Neural cell (in vitro differentiated cells): ENCODE measurements at regions not wholly inside any gene's neighbourhood (a gene's known extent, or its start where the extent isn't known, plus 50 kb on each side); places are given as distances from the start of the nearest gene placed in this dataset.

Experiments
- H2AFZ ChIP-seq: fragments of 200-600, 300-800 bp; sonication (generic), shearing (Covaris generic); 2 replicates; pipeline ENCODE4 v1.6.0; 2014; ENCODE audit warnings: low read depth, mild to moderate bottlenecking, antibody characterized with exemption, low read length, moderate library complexity
- H3F3A ChIP-seq: fragments of 200-600 bp; shearing (Covaris generic); 2 replicates; pipeline ENCODE4 v1.6.1; 2016; ENCODE audit warnings: mild to moderate bottlenecking, moderate library complexity, mixed read lengths, antibody characterized with exemption, low read length; ENCODE audit not compliant: insufficient read depth, poor library complexity, severe bottlenecking
- H3K27ac ChIP-seq: fragments of 200-600, 300-800 bp; sonication (generic), shearing (Covaris generic); 2 replicates; pipeline ENCODE4 v1.5.1; 2014; ENCODE audit warnings: mild to moderate bottlenecking, low read length, moderate library complexity
- H3K27me3 ChIP-seq: fragments of 300-800, 200-600 bp; sonication (generic), shearing (Covaris generic); 2 replicates; pipeline ENCODE4 v1.6.0; 2014; ENCODE audit warnings: mild to moderate bottlenecking, low read depth, low read length, moderate library complexity; ENCODE audit not compliant: insufficient read depth
- H3K36me3 ChIP-seq: fragments of 300-800, 200-600 bp; sonication (generic), shearing (Covaris generic); 2 replicates; pipeline ENCODE4 v1.5.1; 2014; ENCODE audit warnings: mild to moderate bottlenecking, antibody characterized with exemption, low read length, moderate library complexity; ENCODE audit not compliant: insufficient read depth
- H3K4me2 ChIP-seq: fragments of 300-800, 200-600 bp; sonication (generic), shearing (Covaris generic); 2 replicates; pipeline ENCODE4 v1.6.0; 2014; ENCODE audit warnings: mild to moderate bottlenecking, low read length
- H3K4me3 ChIP-seq: fragments of 300-800, 200-600 bp; sonication (generic), shearing (Covaris generic); 2 replicates; pipeline ENCODE4 v1.5.1; 2014; ENCODE audit warnings: mild to moderate bottlenecking, low read length, moderate library complexity
- H3K79me2 ChIP-seq: fragments of 200-600 bp; shearing (Covaris generic); replicated peaks from 2 replicates; pipeline ENCODE4 v1.6.0; 2014; ENCODE audit warnings: mild to moderate bottlenecking, low read length, moderate library complexity; ENCODE audit not compliant: insufficient read depth
- H3K9ac ChIP-seq: fragments of 300-800, 200-600 bp; sonication (generic), shearing (Covaris generic); 2 replicates; pipeline ENCODE4 v1.6.1; 2016; ENCODE audit warnings: mild to moderate bottlenecking, low read length, mixed read lengths
- H3K9me2 ChIP-seq: fragments of 200-600 bp; shearing (Covaris generic); 2 replicates; pipeline ENCODE4 v1.6.1; 2016; ENCODE audit warnings: mild to moderate bottlenecking, low read length, mixed read lengths; ENCODE audit not compliant: insufficient read depth
- H3K9me3 ChIP-seq: fragments of 200-600, 300-800 bp; sonication (generic), shearing (Covaris generic); 2 replicates; pipeline ENCODE4 v1.6.1; 2016; ENCODE audit warnings: mild to moderate bottlenecking, mixed run types, low read length, moderate library complexity, mixed read lengths
- H4K20me1 ChIP-seq: fragments of 200-600 bp; shearing (Covaris generic); 2 replicates; pipeline ENCODE4 v1.6.1; 2016; ENCODE audit warnings: mild to moderate bottlenecking, mixed run types; ENCODE audit not compliant: insufficient read depth
- CTCF ChIP-seq: fragments of 450-650 bp; IDR thresholded peaks from 2 replicates; pipeline ENCODE4 v1.5.1; 2014; ENCODE audit warnings: antibody characterized with exemption, mild to moderate bottlenecking, moderate library complexity; ENCODE audit not compliant: poor library complexity, severe bottlenecking
- EP300 ChIP-seq: fragments of 450-650 bp; conservative IDR thresholded peaks from 2 replicates; pipeline ENCODE4 v1.6.1; 2014; ENCODE audit warnings: antibody characterized with exemption, mild to moderate bottlenecking, moderate library complexity; ENCODE audit not compliant: poor library complexity, severe bottlenecking
- EZH2 ChIP-seq: fragments of 200-600, 300-800 bp; shearing (Covaris generic), sonication (generic); IDR thresholded peaks from 2 replicates; pipeline ENCODE4 v1.6.1; 2014; ENCODE audit warnings: antibody characterized with exemption, low read length, borderline replicate concordance, mild to moderate bottlenecking; ENCODE audit not compliant: insufficient read depth, poor library complexity, severe bottlenecking
- MXI1 ChIP-seq: fragments of 450-650 bp; conservative IDR thresholded peaks from 2 replicates; pipeline ENCODE4 v1.6.1; 2014; ENCODE audit warnings: antibody characterized with exemption, mild to moderate bottlenecking; ENCODE audit not compliant: poor library complexity, severe bottlenecking
- POLR2AphosphoS5 ChIP-seq: IDR thresholded peaks from 2 replicates; pipeline ENCODE4 v1.6.1; 2012
- RAD21 ChIP-seq: fragments of 450-650 bp; conservative IDR thresholded peaks from 2 replicates; pipeline ENCODE4 v1.6.1; 2014; ENCODE audit warnings: antibody characterized with exemption, mild to moderate bottlenecking, moderate library complexity
- REST ChIP-seq: IDR thresholded peaks from 2 replicates; pipeline ENCODE4 v1.6.1; 2012; ENCODE audit warnings: borderline replicate concordance
- SMC3 ChIP-seq: fragments of 450-650 bp; conservative IDR thresholded peaks from 2 replicates; pipeline ENCODE4 v1.6.1; 2014; ENCODE audit warnings: antibody characterized with exemption, mild to moderate bottlenecking, moderate library complexity; ENCODE audit not compliant: poor library complexity
- TAF1 ChIP-seq: IDR thresholded peaks from 2 replicates; pipeline ENCODE4 v1.6.1; 2012; ENCODE audit warnings: low read depth

GRCh38 chr18:75739682-75740081 lies 312.2 kb upstream of the SMIM21 start:
- Histone ChIP-seq H3K4me2 (no peak overlapping the region), H3K4me3 (no peak overlapping the region), H3K27ac (no peak overlapping the region), H3K79me2 (no peaks in the 10 kb centered on the region), H3K36me3 (no peaks in the 10 kb centered on the region), H3K27me3 (no peaks in the 10 kb centered on the region), H3K9ac (no peak overlapping the region), H4K20me1 (no peaks in the 10 kb centered on the region), H3K9me3 (no peaks in the 10 kb centered on the region), H2AFZ (no peak overlapping the region), H3F3A (no peaks in the 10 kb centered on the region), H3K9me2 (no peaks in the 10 kb centered on the region)
- TF ChIP-seq TAF1 (no peak), EP300 (no peak), REST (no peak), EZH2 (no peak), RAD21 (no peak), MXI1 (no peak), POLR2AphosphoS5 (no peak), CTCF (no peak), SMC3 (no peak)

DNA sequence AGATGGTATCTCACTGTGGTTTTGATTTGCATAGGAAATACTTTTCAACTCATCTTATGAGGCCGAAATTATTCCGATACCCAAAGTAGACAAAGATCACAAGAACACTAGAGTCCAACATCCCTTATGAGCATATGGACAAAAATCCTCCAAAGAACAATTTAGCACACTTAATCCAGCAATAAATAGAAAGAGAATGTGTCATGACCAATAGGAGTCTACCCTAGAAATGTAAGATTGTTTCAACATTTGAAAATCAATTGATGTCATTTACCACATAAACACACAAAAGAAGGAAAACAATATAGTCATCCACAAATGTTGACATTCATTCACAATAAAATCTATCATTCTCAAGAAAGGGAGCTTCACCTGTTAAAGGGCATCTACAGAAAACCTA lies 307.8 kb upstream of the SMIM21 start:
- Histone ChIP-seq H3K9me2 (no peaks in the 10 kb centered on the region), H3K4me2 (no peak overlapping the region), H4K20me1 (no peaks in the 10 kb centered on the region), H3K79me2 (no peaks in the 10 kb centered on the region), H3K27ac (no peak overlapping the region), H3K36me3 (no peaks in the 10 kb centered on the region), H2AFZ (no peak overlapping the region), H3K9ac (no peak overlapping the region), H3K4me3 (no peak overlapping the region), H3K9me3 (no peaks in the 10 kb centered on the region), H3K27me3 (no peaks in the 10 kb centered on the region), H3F3A (no peaks in the 10 kb centered on the region)
- TF ChIP-seq RAD21 (no peak), MXI1 (no peak), EP300 (no peak), SMC3 (no peak), TAF1 (no peak), POLR2AphosphoS5 (no peak), EZH2 (no peak), CTCF (no peak), REST (no peak)
